ENCODE measurements at regions not wholly inside any gene's neighbourhood (a gene's known extent, or its start where the extent isn't known, plus 50 kb on each side); places are given as distances from the start of the nearest gene placed in this dataset.

- SMC1A ChIA-PET (ENCODE audit: uncharacterized antibody, unreplicated experiment): interaction anchor here (1.0 kb wide), 1 partner anchor 25 kb away, joined by 4 read pairs; no protein-coding TSS in a partner anchor
- RAD21 ChIA-PET (ENCODE audit: unreplicated experiment): no interaction called here
- no peak overlapping the region for H3K4me3 ChIP-seq
- H3K79me2 ChIP-seq (ENCODE audit: control insufficient read depth, insufficient read depth, low read length): no peaks in the 10 kb centered on the region
- H3K27me3 ChIP-seq (replicated peaks in 1 of 2; ENCODE audit: control insufficient read depth in 2 of 2, insufficient read depth in 2 of 2, low read length in 1 of 2): no peaks in the 10 kb centered on the region
- H3K4me1 ChIP-seq (ENCODE audit: control insufficient read depth, insufficient read depth, low read length): peaks cover 15% of the 10 kb centered on the region
- no peak for FAIRE-seq
- no peak for DNase-seq (ENCODE audit: low read depth, low spot score)
- BruUV-seq (replicated peaks): no TSS peak
- CTCF ChIA-PET: no interaction called here
- peak; percentile 11; the same call in 2 of the 3 replicates for ATAC-seq
- H3K9ac ChIP-seq (ENCODE audit: control insufficient read depth, insufficient read depth, low read length): no peak overlapping the region
- POLR2A ChIA-PET: no interaction called here
- no peaks in the 10 kb centered on the region for H3K9me3 ChIP-seq (replicated peaks; ENCODE audit: control insufficient read depth, insufficient read depth, low read length)
- H3K27ac ChIP-seq (ENCODE audit: control insufficient read depth, insufficient read depth): no peak overlapping the region
- intact Hi-C loops (cut with micrococcal nuclease; ENCODE audit: unreplicated experiment) (no loop called here), in situ Hi-C loops (cut with MboI) (no loop called here)
- 16% methylated on average over 3 of the region's 3 CpGs for WGBS (ENCODE audit: insufficient coverage, insufficient replicate concordance, low lambda C conversion rate, missing lambda C conversion rate)
- no peaks in the 10 kb centered on the region for H4K20me1 ChIP-seq (ENCODE audit: control insufficient read depth, insufficient read depth)
- no peak overlapping the region for H3K4me2 ChIP-seq (ENCODE audit: control insufficient read depth, insufficient read depth)
- H3K36me3 ChIP-seq (ENCODE audit: control insufficient read depth in 2 of 2, insufficient read depth in 2 of 2, low read length in 1 of 2): no peaks in the 10 kb centered on the region
- no peak overlapping the region for H2AFZ ChIP-seq (ENCODE audit: control insufficient read depth, low read depth, low read length)
- TF ChIP-seq MYC (IDR thresholded peaks at IDR 0.05; ENCODE audit: insufficient read depth, insufficient read length, insufficient replicate concordance, low read length, severe bottlenecking) (no peak), SP1 (IDR thresholded peaks at IDR 0.05; ENCODE audit: low read depth, low read length) (no peak), SIX5 (IDR thresholded peaks at IDR 0.05; ENCODE audit: low read depth, low read length, severe bottlenecking) (no peak), NR2F1 (conservative IDR thresholded peaks at IDR 0.05) (no peak; the same call in 1 of the 2 replicates), ZBTB11 (CRISPR knock-in tag; IDR thresholded peaks at IDR 0.05) (no peak), BMI1 (IDR thresholded peaks at IDR 0.05; ENCODE audit: borderline replicate concordance) (peak; percentile 62; the same call in 1 of the 2 replicates), PML (IDR thresholded peaks at IDR 0.05; ENCODE audit: low read length) (no peak), ZNF274 (IDR thresholded peaks at IDR 0.05; ENCODE audit: insufficient read depth, insufficient read length) (no peak), EZH2 (IDR thresholded peaks at IDR 0.05; ENCODE audit: borderline replicate concordance, control insufficient read depth, low read depth, low read length) (no peak), RB1 (IDR thresholded peaks at IDR 0.05; ENCODE audit: borderline replicate concordance) (no peak)
- TF ChIP-seq, protein P1, sequence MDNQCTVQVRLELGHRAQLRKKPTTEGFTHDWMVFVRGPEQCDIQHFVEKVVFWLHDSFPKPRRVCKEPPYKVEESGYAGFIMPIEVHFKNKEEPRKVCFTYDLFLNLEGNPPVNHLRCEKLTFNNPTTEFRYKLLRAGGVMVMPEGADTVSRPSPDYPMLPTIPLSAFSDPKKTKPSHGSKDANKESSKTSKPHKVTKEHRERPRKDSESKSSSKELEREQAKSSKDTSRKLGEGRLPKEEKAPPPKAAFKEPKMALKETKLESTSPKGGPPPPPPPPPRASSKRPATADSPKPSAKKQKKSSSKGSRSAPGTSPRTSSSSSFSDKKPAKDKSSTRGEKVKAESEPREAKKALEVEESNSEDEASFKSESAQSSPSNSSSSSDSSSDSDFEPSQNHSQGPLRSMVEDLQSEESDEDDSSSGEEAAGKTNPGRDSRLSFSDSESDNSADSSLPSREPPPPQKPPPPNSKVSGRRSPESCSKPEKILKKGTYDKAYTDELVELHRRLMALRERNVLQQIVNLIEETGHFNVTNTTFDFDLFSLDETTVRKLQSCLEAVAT (IDR thresholded peaks at IDR 0.05): peak; percentile 40; the same call in 1 of the 2 replicates
- TF ChIP-seq, protein P2, sequence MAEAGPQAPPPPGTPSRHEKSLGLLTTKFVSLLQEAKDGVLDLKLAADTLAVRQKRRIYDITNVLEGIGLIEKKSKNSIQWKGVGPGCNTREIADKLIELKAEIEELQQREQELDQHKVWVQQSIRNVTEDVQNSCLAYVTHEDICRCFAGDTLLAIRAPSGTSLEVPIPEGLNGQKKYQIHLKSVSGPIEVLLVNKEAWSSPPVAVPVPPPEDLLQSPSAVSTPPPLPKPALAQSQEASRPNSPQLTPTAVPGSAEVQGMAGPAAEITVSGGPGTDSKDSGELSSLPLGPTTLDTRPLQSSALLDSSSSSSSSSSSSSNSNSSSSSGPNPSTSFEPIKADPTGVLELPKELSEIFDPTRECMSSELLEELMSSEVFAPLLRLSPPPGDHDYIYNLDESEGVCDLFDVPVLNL (IDR thresholded peaks at IDR 0.05; ENCODE audit: low read depth, low read length): no peak
- TF ChIP-seq, protein P3, sequence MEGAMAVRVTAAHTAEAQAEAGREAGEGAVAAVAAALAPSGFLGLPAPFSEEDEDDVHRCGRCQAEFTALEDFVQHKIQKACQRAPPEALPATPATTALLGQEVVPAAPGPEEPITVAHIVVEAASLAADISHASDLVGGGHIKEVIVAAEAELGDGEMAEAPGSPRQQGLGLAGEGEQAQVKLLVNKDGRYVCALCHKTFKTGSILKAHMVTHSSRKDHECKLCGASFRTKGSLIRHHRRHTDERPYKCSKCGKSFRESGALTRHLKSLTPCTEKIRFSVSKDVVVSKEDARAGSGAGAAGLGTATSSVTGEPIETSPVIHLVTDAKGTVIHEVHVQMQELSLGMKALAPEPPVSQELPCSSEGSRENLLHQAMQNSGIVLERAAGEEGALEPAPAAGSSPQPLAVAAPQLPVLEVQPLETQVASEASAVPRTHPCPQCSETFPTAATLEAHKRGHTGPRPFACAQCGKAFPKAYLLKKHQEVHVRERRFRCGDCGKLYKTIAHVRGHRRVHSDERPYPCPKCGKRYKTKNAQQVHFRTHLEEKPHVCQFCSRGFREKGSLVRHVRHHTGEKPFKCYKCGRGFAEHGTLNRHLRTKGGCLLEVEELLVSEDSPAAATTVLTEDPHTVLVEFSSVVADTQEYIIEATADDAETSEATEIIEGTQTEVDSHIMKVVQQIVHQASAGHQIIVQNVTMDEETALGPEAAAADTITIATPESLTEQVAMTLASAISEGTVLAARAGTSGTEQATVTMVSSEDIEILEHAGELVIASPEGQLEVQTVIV (IDR thresholded peaks at IDR 0.05; ENCODE audit: borderline replicate concordance, partially characterized antibody): no peak
Observed at GRCh38 chr18:35811896-35812295, 160.6 kb upstream of the RMP24 start.
